Cardiac muscle cell (in vitro differentiated cells and primary cell): ENCODE measurements at regions not wholly inside any gene's neighbourhood (a gene's known extent, or its start where the extent isn't known, plus 50 kb on each side); places are given as distances from the start of the nearest gene placed in this dataset.
A peak's percentile ranks its signal among the peaks of the same experiment; 100 is the strongest.

ENCODE experiments used
- DNase-seq, 2 donors: peaks; one replicate each; pipeline versions ENCODE4 v3.0.0 to v3.0.0-alpha.2; 2010 to 2017; ENCODE audit warnings: low read depth in 1 of 2, low spot score in 1 of 2
- H3K27ac ChIP-seq: fragments of 200-600 bp; sonication (generic); 2 replicates; pipeline ENCODE4 v1.5.1; 2016
- H3K27me3 ChIP-seq: fragments of 200-600 bp; sonication (generic); 2 replicates; pipeline ENCODE4 v1.6.0; 2016; ENCODE audit warnings: control low read depth
- H3K36me3 ChIP-seq: fragments of 200-600 bp; sonication (generic); 2 replicates; pipeline ENCODE4 v1.5.1; 2016; ENCODE audit warnings: control low read depth
- H3K4me1 ChIP-seq: fragments of 200-600 bp; sonication (generic); 2 replicates; pipeline ENCODE4 v1.8.1; 2017; ENCODE audit warnings: low read depth, mild to moderate bottlenecking, mixed run types
- H3K4me3 ChIP-seq: fragments of 200-600 bp; sonication (generic); 2 replicates; pipeline ENCODE4 v1.5.1; 2016; ENCODE audit warnings: mild to moderate bottlenecking
- H3K9me3 ChIP-seq: fragments of 200-600 bp; sonication (generic); 2 replicates; pipeline ENCODE4 v1.5.1; 2017; ENCODE audit warnings: low read depth, mild to moderate bottlenecking, control low read depth
- CTCF ChIP-seq: IDR thresholded peaks from 2 replicates; pipeline ENCODE4 v1.5.1; 2012; ENCODE audit warnings: low read depth, mild to moderate bottlenecking, low read length

- H3K27ac ChIP-seq = no peak overlapping the region
- DNase-seq = peak in 1 of 2 donors; percentile 76
These were observed 192.5 kb upstream of the TAPT1 start for GRCh38 chr4:16418814-16419213.

GRCh38 chr4:16417198-16417597 lies 190.9 kb upstream of the TAPT1 start:
- DNase-seq = no peak
- H3K9me3 ChIP-seq = no peaks in the 10 kb centered on the region
- TF ChIP-seq CTCF = no peak
- H3K27ac ChIP-seq = no peak overlapping the region
- no peak overlapping the region for H3K4me3 ChIP-seq
- no peaks in the 10 kb centered on the region for H3K27me3 ChIP-seq
- no peaks in the 10 kb centered on the region for H3K36me3 ChIP-seq
- peaks cover 3% of the 10 kb centered on the region for H3K4me1 ChIP-seq

More at GRCh38 chr4:16418814-16419213, 192.5 kb upstream of the TAPT1 start:
- Histone ChIP-seq H3K9me3 (no peaks in the 10 kb centered on the region), H3K4me3 (no peak overlapping the region), H3K27me3 (no peaks in the 10 kb centered on the region), H3K4me1 (no peaks in the 10 kb centered on the region), H3K36me3 (no peaks in the 10 kb centered on the region)
- TF ChIP-seq CTCF = no peak

- Histone ChIP-seq H3K36me3 (no peaks in the 10 kb centered on the region), H3K27me3 (no peaks in the 10 kb centered on the region), H3K4me3 (no peak overlapping the region), H3K4me1 (peaks cover 3% of the 10 kb centered on the region), H3K27ac (no peak overlapping the region), H3K9me3 (no peaks in the 10 kb centered on the region)
- no peak for DNase-seq
- no peak for TF ChIP-seq CTCF
These were observed 190.3 kb upstream of the TAPT1 start for GRCh38 chr4:16416601-16417000.

DNA sequence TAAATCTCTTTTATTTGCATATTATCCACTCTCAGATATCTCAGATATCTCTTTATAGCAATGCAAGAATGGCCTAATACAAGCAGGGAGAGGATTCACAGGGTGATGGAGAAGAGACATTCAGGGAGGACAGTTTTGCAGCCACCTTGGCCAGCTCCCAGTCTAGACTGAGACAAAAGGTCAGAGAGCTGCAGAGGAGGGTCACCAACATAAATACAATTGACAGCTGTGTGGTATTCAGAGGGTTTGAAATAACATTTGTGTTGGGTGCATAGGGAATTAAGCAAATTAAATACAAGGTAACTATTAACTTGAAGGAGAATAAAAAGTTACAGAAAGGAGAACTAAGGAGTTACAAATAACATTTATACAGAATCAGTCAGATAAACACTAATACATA lies 189.5 kb upstream of the TAPT1 start:
- Histone ChIP-seq H3K4me1 (peaks cover 3% of the 10 kb centered on the region), H3K27ac (no peak overlapping the region), H3K36me3 (no peaks in the 10 kb centered on the region), H3K27me3 (no peaks in the 10 kb centered on the region), H3K4me3 (no peak overlapping the region), H3K9me3 (no peaks in the 10 kb centered on the region)
- no peak for DNase-seq
- TF ChIP-seq CTCF = no peak

GRCh38 chr4:16413814-16414555 lies 187.7 kb upstream of the TAPT1 start:
- DNase-seq = peak; percentile 2 to 47
- TF ChIP-seq CTCF = no peak
- Histone ChIP-seq H3K27ac (no peak overlapping the region), H3K9me3 (no peaks in the 10 kb centered on the region), H3K27me3 (no peaks in the 10 kb centered on the region), H3K4me1 (peaks cover 3% of the 10 kb centered on the region), H3K4me3 (no peak overlapping the region), H3K36me3 (no peaks in the 10 kb centered on the region)
